Trophoblast cell (in vitro differentiated cells and primary cell): ENCODE measurements at regions not wholly inside any gene's neighbourhood (a gene's known extent, or its start where the extent isn't known, plus 50 kb on each side); places are given as distances from the start of the nearest gene placed in this dataset.

Experiments used
- DNase-seq, 2 donors: peaks; one replicate each; pipeline ENCODE4 v3.0.0-alpha.2; 2016
- H2AFZ ChIP-seq: 2 replicates; pipeline ENCODE4 v1.6.1; 2013; ENCODE audit warnings: low read length, moderate library complexity, mild to moderate bottlenecking; ENCODE audit not compliant: insufficient read depth, poor library complexity
- H2AK5ac ChIP-seq: 2 replicates; pipeline ENCODE4 v1.6.1; 2013; ENCODE audit warnings: mild to moderate bottlenecking, low read length
- H2BK120ac ChIP-seq: 2 replicates; pipeline ENCODE4 v1.6.1; 2013; ENCODE audit warnings: low read length, mild to moderate bottlenecking, moderate library complexity; ENCODE audit not compliant: insufficient read depth, poor library complexity
- H2BK12ac ChIP-seq: 2 replicates; pipeline ENCODE4 v1.6.1; 2013; ENCODE audit warnings: mild to moderate bottlenecking, low read length, moderate library complexity
- H2BK5ac ChIP-seq: 2 replicates; pipeline ENCODE4 v1.6.1; 2013; ENCODE audit warnings: low read length, low read depth, moderate library complexity, mild to moderate bottlenecking; ENCODE audit not compliant: poor library complexity
- H3K14ac ChIP-seq: 2 replicates; pipeline ENCODE4 v1.6.1; 2013; ENCODE audit warnings: mild to moderate bottlenecking, low read length
- H3K18ac ChIP-seq: 2 replicates; pipeline ENCODE4 v1.6.1; 2013; ENCODE audit warnings: mild to moderate bottlenecking, low read length
- H3K23ac ChIP-seq: 2 replicates; pipeline ENCODE4 v1.6.1; 2013; ENCODE audit warnings: low read length
- H3K27ac ChIP-seq: 2 replicates; pipeline ENCODE4 v1.5.1; 2013; ENCODE audit warnings: low read depth, mild to moderate bottlenecking, inconsistent platforms, low read length, moderate library complexity
- H3K27me3 ChIP-seq: 2 replicates; pipeline ENCODE4 v1.6.1; 2013; ENCODE audit warnings: inconsistent platforms, mild to moderate bottlenecking, low read length, moderate library complexity; ENCODE audit not compliant: insufficient read depth
- H3K36me3 ChIP-seq, 2 experiments: 1 replicate in 1 of 2; 2 replicates in 1 of 2; pipeline ENCODE4 v1.6.1; 2013; ENCODE audit warnings: low read length in 2 of 2, mild to moderate bottlenecking in 2 of 2, moderate library complexity in 1 of 2; ENCODE audit not compliant: insufficient read depth in 2 of 2, control insufficient read depth in 1 of 2
- H3K4ac ChIP-seq: 2 replicates; pipeline ENCODE4 v1.6.1; 2013; ENCODE audit warnings: low read depth, mild to moderate bottlenecking, low read length, moderate library complexity
- H3K4me1 ChIP-seq, 2 experiments: 1 replicate in 1 of 2; 2 replicates in 1 of 2; pipeline ENCODE4 v1.6.1; 2013; ENCODE audit warnings: low read length in 2 of 2, mild to moderate bottlenecking in 2 of 2, moderate library complexity in 1 of 2; ENCODE audit not compliant: insufficient read depth in 2 of 2, control insufficient read depth in 1 of 2
- H3K4me2 ChIP-seq: 2 replicates; pipeline ENCODE4 v1.6.1; 2013; ENCODE audit warnings: inconsistent platforms, mild to moderate bottlenecking, low read length, moderate library complexity
- H3K4me3 ChIP-seq: 2 replicates; pipeline ENCODE4 v1.5.1; 2013; ENCODE audit warnings: mild to moderate bottlenecking, low read depth, low read length, inconsistent platforms
- H3K79me1 ChIP-seq: one replicate; pipeline ENCODE4 v1.6.1; 2013; ENCODE audit warnings: low read length
- H3K79me2 ChIP-seq: 2 replicates; pipeline ENCODE4 v1.6.1; 2013; ENCODE audit warnings: low read length, mild to moderate bottlenecking; ENCODE audit not compliant: control insufficient read depth, insufficient read depth, poor library complexity
- H3K9ac ChIP-seq: 2 replicates; pipeline ENCODE4 v1.6.1; 2013; ENCODE audit warnings: mild to moderate bottlenecking, low read length
- H3K9me3 ChIP-seq: 2 replicates; pipeline ENCODE4 v1.6.1; 2013; ENCODE audit warnings: low read depth, mild to moderate bottlenecking, control low read depth, inconsistent platforms, low read length; ENCODE audit not compliant: insufficient read depth
- H4K12ac ChIP-seq: 2 replicates; pipeline ENCODE4 v1.6.1; 2013; ENCODE audit warnings: low read depth, mild to moderate bottlenecking, low read length, moderate library complexity
- H4K8ac ChIP-seq: 2 replicates; pipeline ENCODE4 v1.6.1; 2013; ENCODE audit warnings: low read depth, mild to moderate bottlenecking, low read length, moderate library complexity
- H4K91ac ChIP-seq: one replicate; pipeline ENCODE4 v1.6.1; 2013; ENCODE audit warnings: low read depth, mild to moderate bottlenecking, low read length, moderate library complexity
- WGBS: extraction: QIAGEN DNeasy Blood & Tissue Kit; methylation state at CpG from one replicate; pipeline ENCODE4 v1.1.7; 2013; ENCODE audit warnings: missing lambda C conversion rate; ENCODE audit not compliant: insufficient read length, insufficient coverage; ENCODE audit errors: extremely low coverage; 5-methylcytosine and 5-hydroxymethylcytosine counted together

DNA sequence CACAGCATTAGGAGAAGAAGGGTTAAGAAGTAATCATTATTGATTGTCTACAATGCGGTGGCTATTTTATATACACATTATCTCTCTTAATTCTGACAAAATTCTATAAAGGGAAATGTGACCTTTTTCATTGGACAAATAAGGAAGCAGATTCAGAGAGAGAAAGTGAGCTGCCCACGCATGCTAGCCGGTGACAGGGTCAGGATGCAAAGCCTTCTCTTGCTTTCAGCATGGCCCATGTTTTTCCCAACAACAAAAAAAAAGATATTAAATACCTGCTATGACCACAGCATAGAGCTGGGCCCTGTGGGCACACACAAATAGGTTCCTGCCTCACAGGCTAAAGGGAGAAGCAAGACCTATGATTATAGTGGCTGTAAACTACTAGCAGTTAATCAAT lies 66.8 kb downstream of the PPP1R3C start:
- Histone ChIP-seq H3K4me1 (no peaks in the 10 kb centered on the region), H3K79me2 (no peaks in the 10 kb centered on the region), H3K4ac (no peak overlapping the region), H3K9me3 (peaks cover 4% of the 10 kb centered on the region), H4K8ac (no peak overlapping the region), H4K91ac (no peak overlapping the region), H3K4me2 (no peak overlapping the region), H3K36me3 (no peaks in the 10 kb centered on the region), H3K27me3 (no peaks in the 10 kb centered on the region), H3K9ac (no peak overlapping the region), H3K4me3 (no peak overlapping the region), H3K18ac (no peak overlapping the region), H3K23ac (no peak overlapping the region), H2AFZ (no peak overlapping the region), H2AK5ac (no peak overlapping the region), H3K14ac (no peak overlapping the region), H2BK5ac (no peak overlapping the region), H2BK120ac (no peak overlapping the region), H3K27ac (no peak overlapping the region), H2BK12ac (no peak overlapping the region), H4K12ac (no peak overlapping the region), H3K79me1 (no peaks in the 10 kb centered on the region)
- no CpG with 5 or more reads among the region's 3 CpGs for WGBS
- DNase-seq = no peak

DNA sequence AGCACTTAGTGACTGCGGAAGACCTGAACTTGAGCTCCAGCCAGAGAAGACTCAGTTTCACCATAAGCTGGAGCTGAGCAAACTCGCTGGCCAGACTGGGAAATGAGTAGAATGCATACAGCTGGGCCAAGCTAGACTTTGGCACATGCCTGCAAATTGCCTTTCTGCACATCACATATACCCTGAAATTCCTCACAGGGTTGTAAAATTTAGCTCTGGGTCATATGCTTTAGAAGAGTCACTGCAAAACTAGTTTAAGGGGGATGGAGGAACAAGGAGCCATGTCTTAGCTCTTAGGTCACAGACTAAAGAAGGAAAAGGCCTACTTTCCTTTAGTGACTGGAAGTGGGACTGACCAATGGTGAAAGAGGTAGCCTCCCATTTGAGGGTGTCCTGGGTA lies 67.6 kb downstream of the PPP1R3C start:
- H3K14ac ChIP-seq = no peak overlapping the region
- WGBS = no CpG with 5 or more reads among the region's 2 CpGs
- no peak overlapping the region for H3K23ac ChIP-seq

DNA sequence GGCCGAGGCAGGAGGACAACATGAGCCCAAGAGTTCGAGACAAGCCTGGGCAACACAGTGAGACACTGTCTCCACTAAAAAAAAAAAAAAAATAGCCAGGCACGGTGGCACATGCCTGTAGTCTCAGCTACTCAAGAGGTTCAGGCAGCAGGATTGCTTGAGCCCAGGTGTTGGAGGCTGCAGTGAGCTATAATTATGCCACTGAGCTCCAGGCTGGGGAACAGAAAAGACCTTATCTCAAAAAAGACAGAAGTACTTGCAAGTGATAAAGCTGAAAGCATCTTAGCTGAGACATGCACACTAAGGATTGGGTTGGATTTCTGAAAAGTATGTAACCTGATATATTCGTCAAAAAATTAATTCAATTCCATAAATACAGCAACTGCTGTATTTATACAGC lies 68.4 kb downstream of the PPP1R3C start:
- Histone ChIP-seq H3K4me2 (no peak overlapping the region), H2BK5ac (no peak overlapping the region), H3K14ac (no peak overlapping the region), H2AK5ac (no peak overlapping the region), H3K4ac (no peak overlapping the region), H3K27me3 (no peaks in the 10 kb centered on the region), H3K4me1 (no peaks in the 10 kb centered on the region), H3K18ac (no peak overlapping the region), H2BK12ac (no peak overlapping the region), H3K9ac (no peak overlapping the region), H2BK120ac (no peak overlapping the region), H2AFZ (no peak overlapping the region), H3K23ac (no peak overlapping the region), H3K4me3 (no peak overlapping the region), H4K8ac (no peak overlapping the region), H3K9me3 (peaks cover 4% of the 10 kb centered on the region), H3K79me1 (no peaks in the 10 kb centered on the region), H4K12ac (no peak overlapping the region), H3K79me2 (no peaks in the 10 kb centered on the region), H4K91ac (no peak overlapping the region), H3K36me3 (no peaks in the 10 kb centered on the region), H3K27ac (no peak overlapping the region)
- WGBS = no CpG with 5 or more reads among the region's 4 CpGs
- DNase-seq = no peak

More for the DNA sequence above, 67.6 kb downstream of the PPP1R3C start:
- Histone ChIP-seq H3K9me3 (peaks cover 4% of the 10 kb centered on the region), H3K4me3 (no peak overlapping the region), H4K12ac (no peak overlapping the region), H2BK12ac (no peak overlapping the region), H3K4me1 (no peaks in the 10 kb centered on the region), H4K8ac (no peak overlapping the region), H3K4ac (no peak overlapping the region), H3K79me2 (no peaks in the 10 kb centered on the region), H2AK5ac (no peak overlapping the region), H3K36me3 (no peaks in the 10 kb centered on the region), H4K91ac (no peak overlapping the region), H3K79me1 (no peaks in the 10 kb centered on the region), H3K18ac (no peak overlapping the region), H2AFZ (no peak overlapping the region), H3K27me3 (no peaks in the 10 kb centered on the region), H3K27ac (no peak overlapping the region), H3K9ac (no peak overlapping the region), H2BK120ac (no peak overlapping the region), H3K4me2 (no peak overlapping the region), H2BK5ac (no peak overlapping the region)
- DNase-seq = no peak
